DLD1 (cell line): ENCODE measurements at regions not wholly inside any gene's neighbourhood (a gene's known extent, or its start where the extent isn't known, plus 50 kb on each side); places are given as distances from the start of the nearest gene placed in this dataset.

Source experiments
- in situ Hi-C: cut with HindIII; loops from 2 replicates; pipeline ENCODE4 v1.10.0; 2017; ENCODE audit warnings: low sequenced_read_pairs

GRCh38 chr18:21162786-21163185, 51.2 kb upstream of the ROCK1 start:
- in situ Hi-C loops, result no loop called here

- in situ Hi-C loops, result no loop called here
These were observed 52.3 kb upstream of the ROCK1 start for GRCh38 chr18:21163647-21164547.

- in situ Hi-C loops, result no loop called here
These were observed 53.0 kb upstream of the ROCK1 start for GRCh38 chr18:21164548-21165095.

GRCh38 chr18:21167641-21168377, 56.2 kb upstream of the ROCK1 start:
- in situ Hi-C loops, result no loop called here

GRCh38 chr18:21168880-21169279, 57.3 kb upstream of the ROCK1 start:
- in situ Hi-C loops, result no loop called here

GRCh38 chr18:21177822-21178221, 64.2 kb upstream of the GREB1L start:
- in situ Hi-C loops, result no loop called here

GRCh38 chr18:21179590-21180220, 62.3 kb upstream of the GREB1L start:
- in situ Hi-C loops, result no loop called here

GRCh38 chr18:21180588-21180987, 61.4 kb upstream of the GREB1L start:
- in situ Hi-C loops, result no loop called here

- in situ Hi-C loops, result no loop called here
These were observed 60.3 kb upstream of the GREB1L start for GRCh38 chr18:21181766-21182165.

GRCh38 chr18:21183670-21184069, 58.4 kb upstream of the GREB1L start:
- in situ Hi-C loops, result no loop called here

GRCh38 chr18:21184396-21184996, 57.5 kb upstream of the GREB1L start:
- in situ Hi-C loops, result no loop called here

GRCh38 chr18:21187886-21188285, 54.1 kb upstream of the GREB1L start:
- in situ Hi-C loops, result no loop called here

- in situ Hi-C loops, result loop anchor here (5.0 kb wide), 1 partner anchor 256 kb away; no protein-coding TSS in a partner anchor
These were observed 50.3 kb upstream of the GREB1L start for GRCh38 chr18:21191596-21192307.
